ENCODE measurements at regions not wholly inside any gene's neighbourhood (a gene's known extent, or its start where the extent isn't known, plus 50 kb on each side); places are given as distances from the start of the nearest gene placed in this dataset.

- DNase-seq (ENCODE audit: low read depth), result no peak
- no peak for TF ChIP-seq CTCF (conservative IDR thresholded peaks at IDR 0.05; ENCODE audit: low read length)
- no peak overlapping the region for H3K4me3 ChIP-seq (ENCODE audit: low read length)
These were observed 567.5 kb upstream of the SLC35B3 start for GRCh38 chr6:9002833-9003232.

GRCh38 chr6:8995156-8995555, 559.8 kb upstream of the SLC35B3 start:
- TF ChIP-seq CTCF (conservative IDR thresholded peaks at IDR 0.05; ENCODE audit: low read length), result no peak
- DNase-seq (ENCODE audit: low read depth), result no peak
- no peak overlapping the region for H3K4me3 ChIP-seq (ENCODE audit: low read length)

- no peak for TF ChIP-seq CTCF (conservative IDR thresholded peaks at IDR 0.05; ENCODE audit: low read length)
- no peak overlapping the region for H3K4me3 ChIP-seq (ENCODE audit: low read length)
- DNase-seq (ENCODE audit: low read depth), result no peak
These were observed 557.8 kb upstream of the SLC35B3 start for GRCh38 chr6:8993111-8993510.

- TF ChIP-seq CTCF (conservative IDR thresholded peaks at IDR 0.05; ENCODE audit: low read length), result no peak
- DNase-seq (ENCODE audit: low read depth), result no peak
- H3K4me3 ChIP-seq (ENCODE audit: low read length), result no peak overlapping the region
These were observed 556.5 kb upstream of the SLC35B3 start for GRCh38 chr6:8991844-8992243.

- no peak for TF ChIP-seq CTCF (conservative IDR thresholded peaks at IDR 0.05; ENCODE audit: low read length)
- H3K4me3 ChIP-seq (ENCODE audit: low read length), result no peak overlapping the region
- no peak for DNase-seq (ENCODE audit: low read depth)
These were observed 554.7 kb upstream of the SLC35B3 start for GRCh38 chr6:8990075-8990474.

GRCh38 chr6:8983202-8983688, 547.9 kb upstream of the SLC35B3 start:
- peak; percentile 58 for DNase-seq (ENCODE audit: low read depth)
- TF ChIP-seq CTCF (conservative IDR thresholded peaks at IDR 0.05; ENCODE audit: low read length), result peak; percentile 96
- H3K4me3 ChIP-seq (ENCODE audit: low read length), result peak overlapping the region; percentile 35

- no peak for TF ChIP-seq CTCF (conservative IDR thresholded peaks at IDR 0.05; ENCODE audit: low read length)
- peak overlapping the region; percentile 35 for H3K4me3 ChIP-seq (ENCODE audit: low read length)
- no peak for DNase-seq (ENCODE audit: low read depth)
These were observed 547.3 kb upstream of the SLC35B3 start for GRCh38 chr6:8982668-8983067.

Measured in AG10803 (cell line).